SKM-1 (cell line): ENCODE measurements at regions not wholly inside any gene's neighbourhood (a gene's known extent, or its start where the extent isn't known, plus 50 kb on each side); places are given as distances from the start of the nearest gene placed in this dataset.

Experiments used
- DNase-seq: peaks from one replicate; lab custom pipeline; 2025; ENCODE audit not compliant: unreplicated experiment; lab: John Stamatoyannopoulos, UW

DNA sequence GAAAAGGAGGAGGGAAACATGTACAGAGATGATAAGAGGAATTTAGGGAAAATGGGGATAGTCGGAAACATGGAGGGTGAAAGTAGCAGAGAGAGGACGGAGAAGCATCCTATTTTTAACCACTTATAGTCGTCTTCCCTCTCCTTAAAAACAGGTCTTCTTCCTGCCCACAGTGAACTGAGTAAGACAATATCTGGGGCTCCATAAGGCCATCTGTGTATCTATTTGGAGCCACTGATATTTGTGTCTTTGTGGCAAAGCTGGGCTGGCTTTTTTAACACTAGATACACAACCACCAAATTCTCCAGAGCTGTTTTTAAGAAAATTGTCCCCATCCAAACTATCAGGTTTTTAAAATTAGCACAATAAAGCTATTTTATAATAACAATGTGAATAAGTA lies 109.5 kb upstream of the RAP1B start:
- no peak for DNase-seq

DNA sequence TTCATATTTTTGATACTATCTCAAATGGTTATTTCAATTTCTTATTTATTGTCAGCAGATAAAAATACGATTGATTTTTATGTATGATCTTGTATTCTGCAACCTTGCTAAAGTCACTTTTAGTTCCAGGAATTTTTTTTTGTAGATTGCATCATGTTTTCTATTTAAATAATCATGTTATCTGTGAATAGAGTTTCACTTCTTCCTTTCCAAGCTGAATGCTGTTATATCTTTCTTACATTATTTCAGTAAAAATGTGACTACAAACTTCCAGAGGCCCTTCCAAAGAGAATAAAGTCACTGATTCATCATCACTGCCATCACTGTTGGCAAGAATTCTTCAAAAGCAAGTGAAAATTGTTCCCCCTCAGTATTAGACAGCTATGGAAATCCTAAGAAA lies 104.7 kb upstream of the RAP1B start:
- DNase-seq: no peak

DNA sequence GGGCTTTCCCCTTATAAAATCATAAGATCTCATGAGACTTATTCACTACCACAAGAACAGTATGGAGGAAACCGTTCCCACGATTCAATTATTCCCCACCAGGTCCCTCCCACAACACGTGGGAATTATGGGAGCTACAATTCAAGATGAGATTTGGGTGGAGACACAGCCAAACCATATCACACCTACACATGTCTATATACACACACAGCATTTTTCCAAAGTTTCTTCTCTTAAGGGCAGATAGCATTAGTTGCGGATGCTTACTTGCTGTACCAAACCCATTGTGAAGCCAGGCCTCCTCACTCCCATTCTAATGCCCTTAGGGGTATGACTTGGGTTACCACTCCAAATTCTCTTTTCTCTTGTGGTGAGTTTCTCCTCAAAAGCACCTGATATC lies 104.1 kb upstream of the RAP1B start:
- no peak for DNase-seq

GRCh38 chr12:68507657-68508056 lies 103.0 kb upstream of the RAP1B start:
- no peak for DNase-seq

GRCh38 chr12:68508576-68508975 lies 102.1 kb upstream of the RAP1B start:
- DNase-seq: no peak

GRCh38 chr12:68509242-68509641 lies 101.5 kb upstream of the RAP1B start:
- no peak for DNase-seq

DNA sequence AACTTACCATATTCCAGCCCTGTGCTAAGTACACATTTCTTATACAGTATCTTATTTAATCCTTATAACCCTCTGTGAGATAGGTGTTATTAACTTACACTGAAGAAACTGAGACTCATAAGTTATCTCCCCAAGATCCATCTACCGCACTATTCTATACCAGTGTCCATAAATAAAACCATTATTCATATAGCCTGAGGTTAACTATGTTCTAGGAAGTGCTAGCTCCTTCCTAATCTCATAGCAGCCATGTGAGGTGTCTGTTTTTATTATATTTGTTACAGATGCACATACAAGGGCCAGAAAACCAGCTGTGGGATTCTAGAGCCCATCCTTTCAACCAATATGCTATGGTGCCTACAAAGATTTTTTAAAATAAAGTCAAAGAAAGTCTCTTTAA lies 100.3 kb upstream of the RAP1B start:
- DNase-seq: no peak

DNA sequence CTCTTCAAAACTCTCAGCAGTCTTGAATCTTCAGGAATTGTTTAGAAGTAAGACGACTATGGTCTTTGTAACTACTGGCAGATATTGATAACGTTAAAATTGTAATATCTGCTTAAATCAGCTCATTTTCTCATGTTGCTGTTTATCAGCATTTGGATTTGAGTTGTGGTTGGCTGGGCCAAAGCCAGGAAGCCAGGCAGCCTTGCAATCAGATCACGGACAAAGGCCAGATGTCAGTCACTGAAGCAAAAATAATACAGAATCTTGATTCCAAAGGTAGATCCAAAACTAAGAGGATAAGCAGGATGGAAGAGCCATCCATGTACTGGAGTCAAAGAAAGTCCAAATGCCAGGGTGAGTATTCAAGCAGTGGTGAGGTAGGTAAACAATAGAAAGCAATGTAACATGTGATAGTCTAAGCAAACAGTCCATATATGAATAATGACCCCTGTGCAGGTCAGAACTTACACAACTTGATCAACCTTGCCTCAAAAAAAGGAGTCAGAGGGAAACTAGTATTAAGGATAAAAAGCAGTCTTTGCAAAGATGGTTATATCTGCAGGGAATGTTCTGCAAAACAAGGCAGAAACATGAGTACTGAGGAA lies 95.8 kb upstream of the RAP1B start:
- DNase-seq: no peak

DNA sequence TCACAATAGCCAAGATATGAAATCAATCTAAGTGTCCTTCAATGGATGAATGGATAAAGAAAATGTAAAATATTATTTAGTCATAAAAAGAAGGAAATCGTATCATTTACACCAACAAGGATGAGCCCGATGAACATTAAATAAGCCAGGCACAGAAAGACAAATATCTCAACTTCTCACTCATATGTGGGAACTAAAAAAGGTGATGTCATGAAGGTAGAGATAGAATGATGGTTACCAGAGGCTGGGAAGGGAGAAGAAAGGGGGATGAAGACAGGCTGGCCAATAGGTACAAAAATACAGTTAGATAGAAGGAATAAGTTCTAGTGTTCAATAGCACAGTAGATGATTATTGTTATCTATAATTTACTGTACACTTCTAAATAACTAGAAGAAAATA lies 94.9 kb upstream of the RAP1B start:
- no peak for DNase-seq

DNA sequence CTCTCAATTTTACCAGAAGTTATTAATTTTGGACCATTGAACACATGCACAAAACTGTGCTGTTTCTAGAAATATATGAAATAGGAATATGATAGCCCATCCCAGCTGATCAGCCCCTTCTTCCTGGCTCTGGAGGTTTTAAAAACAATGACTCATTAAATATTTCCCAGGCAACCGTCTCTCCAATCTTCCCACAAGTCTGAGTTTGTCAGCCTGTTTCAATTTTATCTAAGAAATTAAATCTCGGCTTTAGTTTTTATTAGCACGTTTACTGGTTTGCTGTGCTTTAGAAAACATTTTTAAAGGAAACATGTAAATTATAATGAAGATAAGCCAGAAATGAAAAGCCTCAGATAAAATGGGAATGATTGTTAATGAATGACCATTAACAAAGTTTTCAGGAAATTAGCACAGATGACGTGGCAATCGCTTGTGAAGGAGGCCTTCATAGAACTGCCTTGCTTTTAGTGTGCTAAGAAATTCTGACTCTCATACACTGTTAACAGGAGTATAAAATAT lies 89.3 kb upstream of the RAP1B start:
- no peak for DNase-seq

GRCh38 chr12:68521848-68522502 lies 88.7 kb upstream of the RAP1B start:
- no peak for DNase-seq

- no peak for DNase-seq
Observed at GRCh38 chr12:68529466-68529865, 81.2 kb upstream of the RAP1B start.

DNA sequence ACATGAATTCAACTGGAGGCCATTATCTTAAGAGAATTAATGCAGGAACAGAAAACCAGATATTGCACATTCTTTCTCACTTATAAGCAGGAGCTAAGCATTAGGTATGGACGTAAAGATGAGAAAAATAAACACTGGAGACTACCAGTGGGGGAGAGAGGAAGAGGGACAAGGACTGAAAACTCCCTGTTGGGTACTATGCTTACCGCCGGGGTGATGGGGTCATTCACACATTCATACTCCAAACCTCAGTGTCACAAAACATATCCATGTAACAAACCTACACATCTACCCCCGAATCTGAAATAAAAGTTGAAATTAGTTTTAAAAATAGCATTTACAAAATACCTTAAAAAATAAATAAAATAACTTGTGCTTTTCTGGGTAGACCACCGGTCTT lies 80.8 kb upstream of the RAP1B start:
- DNase-seq: no peak

DNA sequence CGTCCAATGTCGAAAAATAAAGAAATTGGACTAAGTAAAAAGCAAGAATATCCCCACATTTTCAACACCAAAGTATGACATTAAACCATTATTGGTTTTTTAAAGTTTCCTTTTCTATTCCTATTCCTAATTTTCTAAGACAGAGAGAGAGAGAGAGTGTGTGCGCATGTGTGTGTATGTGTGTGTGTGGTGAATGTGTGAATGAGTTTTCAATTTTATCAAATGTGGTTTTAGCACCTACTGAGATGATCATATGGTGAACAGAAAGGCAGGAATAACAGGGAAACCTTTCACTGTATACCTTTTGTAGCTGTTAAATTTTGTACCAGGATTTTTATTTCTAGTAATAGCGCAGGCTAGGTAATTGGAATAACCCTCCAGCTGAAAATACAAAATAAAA lies 80.4 kb upstream of the RAP1B start:
- DNase-seq: no peak

DNA sequence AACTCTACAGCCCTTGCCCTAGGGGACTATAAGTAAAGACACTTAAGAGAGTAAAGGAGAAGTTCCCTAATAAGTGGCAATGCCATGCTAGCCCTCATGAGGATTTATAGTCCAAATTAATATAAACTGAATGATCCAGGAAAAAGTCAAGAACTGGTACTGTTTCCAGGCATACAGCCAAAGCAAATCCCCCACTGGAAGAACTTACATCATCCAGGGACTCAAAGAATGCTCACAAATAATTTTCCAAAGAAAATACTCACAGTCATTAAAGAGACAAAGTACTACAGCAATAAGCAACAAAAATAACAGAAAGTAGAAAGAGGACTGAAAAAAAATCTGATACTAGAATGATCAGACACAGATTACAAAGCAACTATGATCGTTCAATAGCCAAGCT lies 79.7 kb upstream of the RAP1B start:
- no peak for DNase-seq

DNA sequence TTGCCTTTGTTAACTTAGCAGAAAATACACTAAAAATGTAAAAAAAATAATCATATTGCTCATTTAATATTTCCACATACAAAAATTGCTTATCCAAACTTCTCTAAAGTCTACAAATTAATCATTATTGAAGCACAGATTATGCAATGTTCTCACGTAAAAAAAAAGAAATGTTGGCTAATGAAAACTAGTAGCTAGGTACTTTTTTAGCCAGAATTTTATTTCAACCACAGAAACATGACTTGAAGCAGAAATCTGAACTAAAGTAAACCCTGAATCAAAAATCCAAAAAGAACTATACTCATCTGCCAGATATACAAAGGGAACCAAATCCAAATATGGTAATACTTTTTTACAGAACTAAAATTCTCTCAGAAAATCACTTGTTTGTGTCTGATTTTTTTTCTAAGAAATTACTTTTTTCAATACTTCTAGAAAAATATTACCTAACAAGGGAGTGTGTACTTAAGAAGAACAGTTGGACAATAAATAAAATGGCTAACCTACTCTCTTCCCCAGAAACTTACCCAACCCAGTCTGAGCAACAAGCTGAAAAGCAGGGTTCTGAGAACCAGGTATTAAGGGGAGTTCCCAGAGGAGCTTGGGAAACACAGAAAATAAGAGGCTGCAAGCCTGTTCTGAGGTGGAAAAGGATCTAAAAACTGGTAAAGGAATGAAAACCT lies 78.4 kb upstream of the RAP1B start:
- DNase-seq: no peak

DNA sequence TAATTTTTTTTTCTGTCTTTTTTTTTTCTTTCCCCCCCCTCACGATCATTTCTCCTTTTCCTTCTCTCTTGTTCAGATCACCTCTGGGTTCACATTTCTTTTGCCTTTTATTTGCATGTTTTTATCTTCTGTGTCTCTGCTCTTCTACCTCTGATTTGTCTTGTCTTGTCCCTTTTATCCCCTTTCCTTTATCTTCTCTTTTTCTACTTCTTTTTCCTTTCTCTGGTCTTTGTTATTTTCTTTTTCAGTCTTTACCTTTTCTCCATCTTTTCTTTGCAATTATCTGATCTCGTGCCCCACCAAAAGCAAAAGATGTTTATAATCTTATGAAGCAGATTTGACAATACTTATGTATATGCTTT lies 77.8 kb upstream of the RAP1B start:
- DNase-seq: no peak

DNA sequence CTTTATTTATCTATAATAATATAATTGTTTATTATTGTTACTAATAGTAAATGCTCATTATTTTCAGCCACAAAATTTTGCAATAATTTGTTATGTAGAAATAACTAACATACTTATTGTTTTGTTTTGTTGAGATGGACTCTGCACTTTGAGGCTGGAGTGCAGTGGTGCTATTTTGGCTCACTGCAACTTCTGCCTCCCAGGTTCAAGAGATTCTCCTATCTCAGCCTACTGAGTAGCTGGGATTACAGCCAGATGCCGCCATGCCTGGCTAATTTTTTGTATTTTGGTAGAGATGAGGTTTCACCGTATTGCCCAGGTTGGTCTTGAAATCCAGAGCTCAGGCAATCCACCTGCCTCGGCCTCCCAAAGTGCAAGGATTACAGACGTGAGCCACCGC lies 76.6 kb upstream of the RAP1B start:
- DNase-seq: no peak

GRCh38 chr12:68536885-68537485 lies 73.7 kb upstream of the RAP1B start:
- no peak for DNase-seq

DNA sequence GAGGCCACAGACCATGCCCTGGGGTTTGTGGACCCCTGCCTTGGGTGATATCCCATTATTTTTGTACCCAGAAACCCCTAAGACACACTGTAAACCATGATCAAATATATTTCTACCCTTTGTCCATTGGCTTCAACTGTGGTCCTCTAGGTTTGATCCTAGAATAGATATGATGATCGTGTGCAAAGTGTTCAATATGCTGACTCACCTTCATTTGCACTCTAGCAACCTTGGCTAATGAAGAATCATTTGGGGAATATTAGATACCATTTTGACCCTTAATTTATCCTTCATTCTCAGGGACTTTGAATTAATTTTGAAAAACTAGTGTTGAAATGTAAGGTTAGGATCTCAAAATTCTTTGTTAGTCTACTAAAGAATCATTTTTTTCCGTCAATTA lies 73.1 kb upstream of the RAP1B start:
- no peak for DNase-seq

DNA sequence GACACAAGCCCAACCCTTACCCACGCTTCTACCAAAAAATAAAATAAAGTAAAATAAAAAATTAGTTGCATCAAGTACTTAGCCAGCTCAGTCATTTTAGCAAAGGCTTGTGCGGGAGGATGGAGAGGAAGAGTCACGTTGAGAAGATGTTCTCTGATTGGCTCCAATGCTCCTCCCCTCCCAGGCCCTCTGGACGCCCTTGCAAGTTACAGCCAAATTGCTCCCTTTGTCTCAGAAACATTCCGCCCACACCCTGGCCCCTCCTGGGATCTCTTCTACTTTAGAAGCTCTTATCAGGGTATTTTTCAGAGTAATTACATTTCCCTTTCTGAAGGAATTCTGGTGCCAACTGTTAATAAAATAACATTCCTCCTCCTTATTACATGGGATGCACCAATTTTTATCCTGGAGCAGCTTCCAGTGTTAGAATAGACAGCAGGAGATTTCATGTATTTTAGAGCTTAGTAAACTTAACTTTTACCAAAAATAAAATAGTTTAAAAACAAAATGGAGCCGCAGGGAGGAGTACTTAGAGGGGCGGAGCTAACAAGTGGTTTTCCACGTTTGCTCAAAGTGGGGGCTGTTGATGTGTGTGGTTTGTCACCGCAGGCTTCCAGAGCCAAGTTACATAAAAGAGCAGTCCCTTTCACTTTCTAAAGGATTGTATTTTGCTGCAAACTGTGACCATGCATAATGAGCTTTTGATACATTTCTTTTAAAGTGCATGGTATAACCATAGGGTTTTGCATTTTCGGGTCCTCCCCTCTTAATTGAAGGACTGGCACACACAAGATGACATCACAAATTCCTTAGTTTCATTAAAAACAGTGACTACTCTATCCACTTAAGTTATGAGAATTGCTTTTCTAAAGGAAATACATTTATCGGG lies 71.7 kb upstream of the RAP1B start:
- DNase-seq: no peak
